ACC112 (cell line): ENCODE measurements at regions not wholly inside any gene's neighbourhood (a gene's known extent, or its start where the extent isn't known, plus 50 kb on each side); places are given as distances from the start of the nearest gene placed in this dataset.

Experiments
- H2AFZ ChIP-seq: fragments of 200-600 bp; sonication (generic); one replicate; pipeline ENCODE4 v1.6.0; 2017; ENCODE audit warnings: antibody characterized with exemption, low read length; ENCODE audit not compliant: unreplicated experiment
- H3K27ac ChIP-seq: fragments of 200-600 bp; sonication (generic); 2 replicates; pipeline ENCODE4 v1.5.1; 2014; ENCODE audit warnings: low read depth, mild to moderate bottlenecking, antibody characterized with exemption, low read length, moderate library complexity
- H3K27me3 ChIP-seq: fragments of 200-600 bp; sonication (generic); 2 replicates; pipeline ENCODE4 v1.6.1; 2014; ENCODE audit warnings: mild to moderate bottlenecking, antibody characterized with exemption, low read length, moderate library complexity, mixed read lengths; ENCODE audit not compliant: insufficient read depth
- H3K36me3 ChIP-seq: fragments of 200-600 bp; sonication (generic); 2 replicates; pipeline ENCODE4 v1.6.1; 2016; ENCODE audit warnings: mild to moderate bottlenecking, antibody characterized with exemption, low read length, moderate library complexity, mixed read lengths; ENCODE audit not compliant: insufficient read depth
- H3K4me1 ChIP-seq: fragments of 200-600 bp; sonication (generic); one replicate; pipeline ENCODE4 v1.6.1; 2016; ENCODE audit warnings: low read length, mixed read lengths; ENCODE audit not compliant: insufficient read depth, unreplicated experiment, control insufficient read depth
- H3K4me3 ChIP-seq: fragments of 200-600 bp; sonication (generic); 2 replicates; pipeline ENCODE4 v1.5.1; 2014; ENCODE audit warnings: mild to moderate bottlenecking, low read depth, low read length
- H3K79me2 ChIP-seq: fragments of 200-600 bp; sonication (generic); one replicate; pipeline ENCODE4 v1.6.0; 2016; ENCODE audit warnings: low read length; ENCODE audit not compliant: control insufficient read depth, unreplicated experiment, insufficient read depth

DNA sequence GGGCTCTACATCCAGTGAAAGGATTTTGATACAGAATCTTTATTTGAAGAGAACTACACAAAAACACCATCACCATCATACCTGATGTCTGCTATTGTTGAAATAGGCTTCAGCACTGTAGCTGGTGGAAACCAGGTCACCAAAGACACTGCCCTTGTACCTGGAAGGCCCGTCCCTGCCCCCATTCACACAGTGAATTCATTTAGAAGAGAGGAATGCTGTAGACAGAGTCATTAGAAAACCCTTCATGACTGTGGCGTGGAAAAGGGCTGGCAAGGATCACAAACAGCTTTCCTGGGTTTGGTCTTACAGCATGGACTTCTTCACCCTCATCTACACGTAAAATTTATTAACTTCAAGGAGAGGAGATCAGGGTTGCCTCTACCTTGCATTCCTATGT is 202.0 kb upstream of the NRP1 start:
- H3K27me3 ChIP-seq: no peaks in the 10 kb centered on the region
- H3K4me1 ChIP-seq: peaks cover 10% of the 10 kb centered on the region
- no peak overlapping the region for H3K27ac ChIP-seq
- H2AFZ ChIP-seq: no peak overlapping the region
- H3K36me3 ChIP-seq: no peaks in the 10 kb centered on the region
- no peaks in the 10 kb centered on the region for H3K79me2 ChIP-seq
- no peak overlapping the region for H3K4me3 ChIP-seq

- H3K4me3 ChIP-seq: no peak overlapping the region
- no peaks in the 10 kb centered on the region for H3K36me3 ChIP-seq
- H2AFZ ChIP-seq: no peak overlapping the region
- H3K27me3 ChIP-seq: no peaks in the 10 kb centered on the region
- no peak overlapping the region for H3K27ac ChIP-seq
- no peaks in the 10 kb centered on the region for H3K79me2 ChIP-seq
- H3K4me1 ChIP-seq: peaks cover 10% of the 10 kb centered on the region
Observed at GRCh38 chr10:33535866-33536265, 201.4 kb upstream of the NRP1 start.

GRCh38 chr10:33534416-33534815 is 199.9 kb upstream of the NRP1 start:
- Histone ChIP-seq H3K36me3 (no peaks in the 10 kb centered on the region), H3K27me3 (no peaks in the 10 kb centered on the region), H2AFZ (no peak overlapping the region), H3K4me1 (peaks cover 10% of the 10 kb centered on the region), H3K27ac (no peak overlapping the region), H3K79me2 (no peaks in the 10 kb centered on the region), H3K4me3 (no peak overlapping the region)

- Histone ChIP-seq H3K4me1 (peaks cover 10% of the 10 kb centered on the region), H3K27me3 (no peaks in the 10 kb centered on the region), H3K27ac (no peak overlapping the region), H2AFZ (no peak overlapping the region), H3K36me3 (no peaks in the 10 kb centered on the region), H3K4me3 (no peak overlapping the region), H3K79me2 (no peaks in the 10 kb centered on the region)
Observed at GRCh38 chr10:33533612-33534011, 199.1 kb upstream of the NRP1 start.

DNA sequence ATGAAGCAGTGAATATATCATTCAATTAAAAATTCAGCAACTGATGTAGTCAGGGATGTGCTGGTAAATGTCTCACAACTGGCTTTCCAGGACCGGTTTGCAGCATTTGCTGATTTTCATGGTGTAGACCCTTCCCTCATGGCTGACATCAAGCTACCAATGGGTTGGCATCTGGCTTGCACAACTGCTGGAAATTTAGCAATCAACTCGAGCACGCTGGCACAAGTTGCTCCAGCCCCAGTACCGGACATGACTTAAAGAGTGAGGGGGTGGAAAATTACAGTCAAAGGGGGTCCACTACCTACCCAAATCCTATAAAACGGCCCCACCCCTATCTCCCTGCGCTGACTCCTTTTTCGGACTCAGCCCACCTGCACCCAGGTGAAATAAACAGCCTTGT is 198.4 kb upstream of the NRP1 start:
- Histone ChIP-seq H2AFZ (no peak overlapping the region), H3K79me2 (no peaks in the 10 kb centered on the region), H3K4me1 (peaks cover 10% of the 10 kb centered on the region)

DNA sequence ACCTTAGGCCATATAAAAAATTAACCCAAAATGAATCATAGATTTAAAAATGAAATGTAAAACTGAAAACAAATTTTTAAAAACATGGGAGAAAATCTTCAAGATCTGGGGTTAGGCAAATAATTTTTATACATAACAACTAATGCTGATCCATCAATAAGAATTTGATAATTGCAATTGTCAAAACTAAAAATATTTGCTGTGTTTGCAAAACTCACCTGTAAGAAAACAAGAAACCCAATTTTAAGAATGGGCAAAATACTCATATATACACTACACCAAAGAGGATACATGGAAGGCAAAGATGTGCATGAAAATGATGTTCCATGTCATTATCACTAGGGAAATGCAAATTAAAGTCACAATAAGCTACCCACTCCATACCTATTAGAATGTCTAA is 194.8 kb upstream of the NRP1 start:
- H3K4me3 ChIP-seq: no peak overlapping the region
- no peaks in the 10 kb centered on the region for H3K36me3 ChIP-seq
- no peaks in the 10 kb centered on the region for H3K27me3 ChIP-seq
- no peak overlapping the region for H2AFZ ChIP-seq
- H3K27ac ChIP-seq: no peak overlapping the region
- H3K79me2 ChIP-seq: no peaks in the 10 kb centered on the region
- no peaks in the 10 kb centered on the region for H3K4me1 ChIP-seq

More for the DNA sequence above, 198.4 kb upstream of the NRP1 start:
- Histone ChIP-seq H3K27me3 (no peaks in the 10 kb centered on the region), H3K27ac (no peak overlapping the region), H3K4me3 (no peak overlapping the region), H3K36me3 (no peaks in the 10 kb centered on the region)

- no peaks in the 10 kb centered on the region for H3K27me3 ChIP-seq
- H3K4me3 ChIP-seq: no peak overlapping the region
- H3K36me3 ChIP-seq: no peaks in the 10 kb centered on the region
- no peak overlapping the region for H2AFZ ChIP-seq
- H3K4me1 ChIP-seq: no peaks in the 10 kb centered on the region
- no peaks in the 10 kb centered on the region for H3K79me2 ChIP-seq
- no peak overlapping the region for H3K27ac ChIP-seq
Observed at GRCh38 chr10:33524966-33525365, 190.5 kb upstream of the NRP1 start.

GRCh38 chr10:33524041-33524440 is 189.6 kb upstream of the NRP1 start:
- H3K27ac ChIP-seq: no peak overlapping the region
- no peaks in the 10 kb centered on the region for H3K36me3 ChIP-seq
- H3K27me3 ChIP-seq: no peaks in the 10 kb centered on the region
- H2AFZ ChIP-seq: no peak overlapping the region
- no peak overlapping the region for H3K4me3 ChIP-seq
- no peaks in the 10 kb centered on the region for H3K4me1 ChIP-seq
- H3K79me2 ChIP-seq: no peaks in the 10 kb centered on the region

DNA sequence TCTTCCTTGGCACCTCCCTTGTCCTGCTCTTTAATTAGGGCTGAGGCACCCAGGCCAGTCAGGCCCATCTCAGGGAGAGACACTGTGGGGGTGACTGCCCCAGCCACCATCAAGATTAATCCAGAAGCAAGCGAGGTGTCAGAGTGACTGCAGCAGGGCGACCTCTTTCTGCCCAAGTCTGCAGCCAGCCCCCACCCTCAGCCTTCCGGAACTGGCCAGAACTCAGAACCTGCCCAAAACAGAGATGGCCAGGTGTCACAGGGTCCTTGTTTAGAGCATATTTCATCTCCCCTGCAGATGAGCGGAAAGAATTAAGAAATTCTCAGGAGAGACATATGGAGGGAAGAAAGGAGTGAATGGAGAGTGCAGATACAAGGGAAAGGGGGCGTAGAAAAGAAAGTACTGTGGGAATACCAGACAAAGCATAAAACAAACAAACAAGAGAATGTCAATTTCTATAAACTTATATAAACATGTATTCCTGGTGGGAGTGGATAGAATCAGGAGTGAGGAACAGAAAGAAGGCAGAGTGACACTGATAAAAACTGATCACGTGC is 188.8 kb upstream of the NRP1 start:
- Histone ChIP-seq H3K4me3 (no peak overlapping the region), H3K79me2 (no peaks in the 10 kb centered on the region), H3K27me3 (no peaks in the 10 kb centered on the region), H3K36me3 (no peaks in the 10 kb centered on the region), H3K27ac (no peak overlapping the region), H2AFZ (no peak overlapping the region), H3K4me1 (no peaks in the 10 kb centered on the region)

GRCh38 chr10:33521904-33522303 is 187.4 kb upstream of the NRP1 start:
- H3K4me1 ChIP-seq: no peaks in the 10 kb centered on the region
- H3K36me3 ChIP-seq: no peaks in the 10 kb centered on the region
- no peak overlapping the region for H3K27ac ChIP-seq

GRCh38 chr10:33521062-33521461 is 186.6 kb upstream of the NRP1 start:
- Histone ChIP-seq H3K4me1 (no peaks in the 10 kb centered on the region), H2AFZ (no peak overlapping the region), H3K4me3 (no peak overlapping the region), H3K36me3 (no peaks in the 10 kb centered on the region), H3K27ac (no peak overlapping the region), H3K27me3 (no peaks in the 10 kb centered on the region), H3K79me2 (no peaks in the 10 kb centered on the region)

More at GRCh38 chr10:33521904-33522303, 187.4 kb upstream of the NRP1 start:
- Histone ChIP-seq H3K79me2 (no peaks in the 10 kb centered on the region), H3K4me3 (no peak overlapping the region), H3K27me3 (no peaks in the 10 kb centered on the region), H2AFZ (no peak overlapping the region)
